Endothelial cell (in vitro differentiated cells): ENCODE measurements at regions not wholly inside any gene's neighbourhood (a gene's known extent, or its start where the extent isn't known, plus 50 kb on each side); places are given as distances from the start of the nearest gene placed in this dataset.
"Not testable (repeated sequence)": the region's sequence is repeated elsewhere in the genome, so short reads cannot be mapped to it uniquely, and the experiment has no call there.

Experiments
- DNase-seq: peaks from one replicate; pipeline ENCODE4 v3.0.0; 2021; ENCODE audit warnings: low spot score
- H3K27ac Mint-ChIP-seq: one replicate; pipeline ENCODE4 v1.8.0; 2021; ENCODE audit warnings: mixed read lengths, inconsistent platforms; ENCODE audit not compliant: unreplicated experiment
- H3K27me3 Mint-ChIP-seq: one replicate; pipeline ENCODE4 v1.8.0; 2021; ENCODE audit warnings: mild to moderate bottlenecking, moderate library complexity, mixed read lengths, inconsistent platforms; ENCODE audit not compliant: unreplicated experiment
- H3K36me3 Mint-ChIP-seq: one replicate; pipeline ENCODE4 v1.8.0; 2021; ENCODE audit warnings: mild to moderate bottlenecking, low read depth, mixed read lengths, inconsistent platforms; ENCODE audit not compliant: unreplicated experiment
- H3K4me1 Mint-ChIP-seq: one replicate; pipeline ENCODE4 v1.8.0; 2021; ENCODE audit warnings: mild to moderate bottlenecking, mixed read lengths, inconsistent platforms; ENCODE audit not compliant: unreplicated experiment
- H3K4me3 Mint-ChIP-seq: one replicate; pipeline ENCODE4 v1.8.0; 2021; ENCODE audit warnings: mild to moderate bottlenecking, mixed read lengths, inconsistent platforms; ENCODE audit not compliant: unreplicated experiment
- H3K9me3 Mint-ChIP-seq: one replicate; pipeline ENCODE4 v1.8.0; 2021; ENCODE audit warnings: mixed read lengths, inconsistent platforms; ENCODE audit not compliant: unreplicated experiment
- CTCF ChIP-seq: fragments of 200-600 bp; sonication (generic); IDR thresholded peaks from one replicate; pipeline ENCODE4 v1.5.0; 2021; ENCODE audit warnings: antibody characterized with exemption; ENCODE audit not compliant: unreplicated experiment

DNA sequence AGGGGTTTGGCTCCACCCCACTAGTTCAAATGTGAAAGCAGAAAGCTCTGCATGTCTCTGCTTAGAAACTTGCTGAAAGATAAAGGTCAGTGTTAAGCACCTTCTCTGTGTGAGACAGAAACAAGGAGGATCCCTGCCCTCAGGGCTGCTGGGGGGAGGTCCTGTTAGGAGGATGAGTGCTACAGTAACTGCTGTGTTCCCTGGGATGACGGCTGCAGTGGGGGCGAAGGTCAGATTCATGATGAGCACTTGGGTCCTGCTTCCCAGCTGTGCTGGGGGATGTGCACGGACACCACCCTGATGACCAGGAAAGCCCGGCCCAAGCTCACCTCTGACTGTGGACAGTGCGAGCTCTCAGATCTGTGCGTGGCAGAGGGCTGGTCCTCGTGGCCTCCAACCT, 252.6 kb downstream of the DLL1 start:
- Mint-ChIP-seq H3K27me3 (peaks cover 9% of the 10 kb centered on the region), H3K4me3 (no peak overlapping the region), H3K27ac (no peak overlapping the region), H3K36me3 (peaks cover 4% of the 10 kb centered on the region), H3K4me1 (no peaks in the 10 kb centered on the region), H3K9me3 (no peaks in the 10 kb centered on the region)
- no peak for TF ChIP-seq CTCF
- DNase-seq: no peak

DNA sequence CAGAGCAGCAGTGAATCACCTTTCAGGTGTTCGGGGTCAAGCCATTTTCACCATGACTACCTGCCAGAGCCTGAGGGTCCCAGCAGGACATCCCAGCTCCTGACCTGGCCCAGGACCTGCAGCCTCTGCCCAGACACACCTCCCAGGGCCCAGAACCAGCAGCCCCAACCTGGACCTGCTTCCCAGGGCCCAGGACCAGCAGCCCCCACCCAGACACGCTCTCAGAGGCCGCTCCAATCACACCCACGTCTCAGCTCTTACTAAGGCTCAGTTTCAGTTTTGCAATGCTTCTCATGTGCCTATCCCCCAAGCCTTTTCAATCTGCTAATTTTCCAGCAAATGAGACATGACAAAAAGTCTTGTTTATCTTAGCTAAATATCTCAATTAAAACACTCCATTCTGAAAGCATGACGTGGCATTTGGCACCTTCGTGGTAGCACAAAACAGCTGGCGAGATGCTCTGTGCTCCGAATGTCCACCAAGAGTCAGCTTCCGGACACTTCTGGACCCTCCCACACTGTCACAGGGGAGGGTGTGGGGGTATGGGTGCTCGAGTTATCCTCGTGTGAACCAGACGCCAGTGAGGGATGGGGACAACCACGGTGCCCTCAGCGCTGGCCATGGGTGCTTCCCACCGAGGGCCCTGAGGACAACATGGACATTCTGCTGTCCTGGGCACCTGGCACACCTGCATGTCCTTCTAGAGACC, 253.2 kb downstream of the DLL1 start:
- no peak overlapping the region for H3K27ac Mint-ChIP-seq
- H3K36me3 Mint-ChIP-seq: peaks cover 5% of the 10 kb centered on the region
- no peak overlapping the region for H3K4me3 Mint-ChIP-seq
- H3K9me3 Mint-ChIP-seq: no peaks in the 10 kb centered on the region
- no peak for DNase-seq
- TF ChIP-seq CTCF: no peak
- peaks cover 9% of the 10 kb centered on the region for H3K27me3 Mint-ChIP-seq
- H3K4me1 Mint-ChIP-seq: no peaks in the 10 kb centered on the region

DNA sequence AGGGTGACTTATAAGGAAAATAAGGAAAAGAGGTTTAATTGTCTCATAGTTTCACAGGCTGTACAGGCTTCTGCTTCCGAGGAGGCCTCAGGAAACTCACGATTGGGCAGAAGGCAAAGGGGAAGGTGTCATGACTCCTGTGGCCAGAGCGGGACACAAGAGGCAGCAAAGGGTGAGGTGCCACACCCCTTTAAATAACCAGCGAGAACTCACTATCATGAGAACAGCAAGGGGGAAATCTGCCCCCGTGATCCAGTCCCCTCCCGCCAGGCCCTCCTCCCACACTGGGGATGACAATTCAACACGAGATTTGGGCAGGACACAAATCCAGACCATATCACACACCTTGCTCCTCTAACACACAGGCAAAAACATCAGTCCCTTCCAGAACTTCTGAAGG, 254.0 kb downstream of the DLL1 start:
- Mint-ChIP-seq H3K36me3 (peaks cover 5% of the 10 kb centered on the region), H3K4me3 (no peak overlapping the region), H3K27me3 (peaks cover 9% of the 10 kb centered on the region), H3K9me3 (no peaks in the 10 kb centered on the region), H3K27ac (no peak overlapping the region), H3K4me1 (no peaks in the 10 kb centered on the region)
- no peak for DNase-seq
- TF ChIP-seq CTCF: no peak

DNA sequence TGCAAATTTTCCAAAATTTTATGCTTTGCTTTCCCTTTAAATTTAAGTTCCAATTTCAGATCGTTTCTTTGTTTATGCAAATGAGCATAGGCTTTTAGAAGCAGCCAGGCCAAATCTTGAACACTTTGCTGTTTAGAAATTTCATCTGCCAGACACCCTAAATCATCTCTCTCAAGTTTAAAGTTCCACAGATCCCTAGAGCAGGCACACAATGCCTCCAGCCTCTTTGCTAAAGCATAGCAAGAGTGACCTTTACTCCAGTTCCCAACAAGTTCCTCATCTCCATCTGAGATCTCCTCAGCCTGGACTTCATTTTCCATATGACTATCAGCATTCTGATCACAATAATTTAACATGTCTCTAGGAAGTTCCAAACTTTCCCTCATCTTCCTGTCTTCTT, 254.5 kb downstream of the DLL1 start:
- not testable (repeated sequence) for H3K27me3 Mint-ChIP-seq, H3K4me3 Mint-ChIP-seq, H3K27ac Mint-ChIP-seq, H3K36me3 Mint-ChIP-seq, H3K9me3 Mint-ChIP-seq, DNase-seq, H3K4me1 Mint-ChIP-seq

DNA sequence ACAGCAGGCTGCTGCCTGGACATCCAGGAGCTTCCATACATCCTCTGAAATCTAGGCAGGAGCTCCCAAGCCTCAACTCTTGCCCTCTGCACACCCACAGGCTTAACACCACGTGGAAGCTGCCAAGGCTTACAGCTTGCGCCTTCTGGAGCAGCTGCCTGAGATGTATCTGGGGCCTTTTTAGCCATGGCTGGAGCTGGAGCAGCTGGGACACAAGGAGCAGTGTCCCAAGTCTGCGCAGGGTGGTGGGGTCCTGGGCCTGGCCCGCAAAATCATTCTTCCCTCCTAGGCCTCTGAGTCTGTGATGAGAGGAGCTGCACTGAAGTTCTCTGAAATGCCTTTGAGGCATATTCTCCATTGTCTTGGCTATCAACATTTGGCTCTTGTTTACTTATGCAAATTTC, 255.0 kb downstream of the DLL1 start:
- Mint-ChIP-seq H3K27ac (no peak overlapping the region), H3K4me1 (no peaks in the 10 kb centered on the region), H3K9me3 (no peaks in the 10 kb centered on the region), H3K36me3 (peaks cover 5% of the 10 kb centered on the region), H3K4me3 (no peak overlapping the region), H3K27me3 (peaks cover 9% of the 10 kb centered on the region)
- no peak for DNase-seq
- no peak for TF ChIP-seq CTCF
